ENCODE measurements at regions not wholly inside any gene's neighbourhood (a gene's known extent, or its start where the extent isn't known, plus 50 kb on each side); places are given as distances from the start of the nearest gene placed in this dataset.

DNA sequence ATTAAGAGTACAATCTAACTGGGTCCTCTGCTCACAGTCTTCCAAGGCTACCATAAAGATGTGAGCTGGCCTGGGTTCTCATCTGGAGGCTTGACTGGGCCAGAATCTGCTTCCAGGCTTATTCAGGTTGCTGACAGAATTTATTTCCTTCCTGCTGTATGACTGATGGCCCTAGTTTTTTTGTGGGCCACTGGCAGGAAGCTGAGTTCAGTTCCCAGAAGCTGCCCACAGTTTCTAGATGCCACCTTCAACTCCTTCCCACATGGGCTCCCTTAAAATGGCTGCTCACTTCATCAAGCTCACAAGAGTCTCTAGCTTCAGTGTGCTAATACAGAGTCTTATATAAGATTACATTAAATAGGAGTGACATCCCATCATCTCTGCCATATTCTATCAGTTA, 121.7 kb upstream of the CAND1 start:
- no peaks in the 10 kb centered on the region for H3K36me3 Mint-ChIP-seq (ENCODE audit: low read depth)
- no peaks in the 10 kb centered on the region for H3K27me3 Mint-ChIP-seq (ENCODE audit: low read depth, poor library complexity)

GRCh38 chr12:67148265-67148664, 120.9 kb upstream of the CAND1 start:
- TF ChIP-seq, protein P1, sequence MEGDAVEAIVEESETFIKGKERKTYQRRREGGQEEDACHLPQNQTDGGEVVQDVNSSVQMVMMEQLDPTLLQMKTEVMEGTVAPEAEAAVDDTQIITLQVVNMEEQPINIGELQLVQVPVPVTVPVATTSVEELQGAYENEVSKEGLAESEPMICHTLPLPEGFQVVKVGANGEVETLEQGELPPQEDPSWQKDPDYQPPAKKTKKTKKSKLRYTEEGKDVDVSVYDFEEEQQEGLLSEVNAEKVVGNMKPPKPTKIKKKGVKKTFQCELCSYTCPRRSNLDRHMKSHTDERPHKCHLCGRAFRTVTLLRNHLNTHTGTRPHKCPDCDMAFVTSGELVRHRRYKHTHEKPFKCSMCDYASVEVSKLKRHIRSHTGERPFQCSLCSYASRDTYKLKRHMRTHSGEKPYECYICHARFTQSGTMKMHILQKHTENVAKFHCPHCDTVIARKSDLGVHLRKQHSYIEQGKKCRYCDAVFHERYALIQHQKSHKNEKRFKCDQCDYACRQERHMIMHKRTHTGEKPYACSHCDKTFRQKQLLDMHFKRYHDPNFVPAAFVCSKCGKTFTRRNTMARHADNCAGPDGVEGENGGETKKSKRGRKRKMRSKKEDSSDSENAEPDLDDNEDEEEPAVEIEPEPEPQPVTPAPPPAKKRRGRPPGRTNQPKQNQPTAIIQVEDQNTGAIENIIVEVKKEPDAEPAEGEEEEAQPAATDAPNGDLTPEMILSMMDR (IDR thresholded peaks at IDR 0.05), result no peak
- no peak overlapping the region for H3K27ac Mint-ChIP-seq
- DNase-seq, result no peak
- no peaks in the 10 kb centered on the region for H3K9me3 Mint-ChIP-seq
- no peaks in the 10 kb centered on the region for H3K4me1 Mint-ChIP-seq
- no peak overlapping the region for H3K4me3 Mint-ChIP-seq
- no peaks in the 10 kb centered on the region for H3K27me3 Mint-ChIP-seq (ENCODE audit: low read depth, poor library complexity)
- H3K36me3 Mint-ChIP-seq (ENCODE audit: low read depth), result no peaks in the 10 kb centered on the region

More for the DNA sequence above, 121.7 kb upstream of the CAND1 start:
- no peak for DNase-seq
- Mint-ChIP-seq H3K4me3 (no peak overlapping the region), H3K27ac (no peak overlapping the region), H3K4me1 (no peaks in the 10 kb centered on the region), H3K9me3 (no peaks in the 10 kb centered on the region)
- TF ChIP-seq, protein P1 (IDR thresholded peaks at IDR 0.05), result no peak

- Mint-ChIP-seq H3K27me3 (ENCODE audit: low read depth, poor library complexity) (peaks cover 9% of the 10 kb centered on the region), H3K4me3 (no peak overlapping the region), H3K27ac (no peak overlapping the region), H3K4me1 (no peaks in the 10 kb centered on the region), H3K36me3 (ENCODE audit: low read depth) (no peaks in the 10 kb centered on the region), H3K9me3 (no peaks in the 10 kb centered on the region)
- TF ChIP-seq, protein P1 (IDR thresholded peaks at IDR 0.05), result no peak
- no peak for DNase-seq
Measured at GRCh38 chr12:67151886-67152285, 117.3 kb upstream of the CAND1 start.

- DNase-seq, result no peak
Measured at GRCh38 chr12:67152451-67152850, 116.7 kb upstream of the CAND1 start.

GRCh38 chr12:67154901-67155300, 114.3 kb upstream of the CAND1 start:
- H3K27ac Mint-ChIP-seq, result no peak overlapping the region
- no peaks in the 10 kb centered on the region for H3K36me3 Mint-ChIP-seq (ENCODE audit: low read depth)
- no peak for DNase-seq
- H3K27me3 Mint-ChIP-seq (ENCODE audit: low read depth, poor library complexity), result peaks cover 9% of the 10 kb centered on the region
- no peaks in the 10 kb centered on the region for H3K4me1 Mint-ChIP-seq
- no peaks in the 10 kb centered on the region for H3K9me3 Mint-ChIP-seq
- TF ChIP-seq, protein P1 (IDR thresholded peaks at IDR 0.05), result no peak
- H3K4me3 Mint-ChIP-seq, result no peak overlapping the region

More at GRCh38 chr12:67152451-67152850, 116.7 kb upstream of the CAND1 start:
- H3K4me3 Mint-ChIP-seq, result no peak overlapping the region
- no peak overlapping the region for H3K27ac Mint-ChIP-seq
- H3K4me1 Mint-ChIP-seq, result no peaks in the 10 kb centered on the region
- TF ChIP-seq, protein P1 (IDR thresholded peaks at IDR 0.05), result no peak
- no peaks in the 10 kb centered on the region for H3K9me3 Mint-ChIP-seq
- peaks cover 9% of the 10 kb centered on the region for H3K27me3 Mint-ChIP-seq (ENCODE audit: low read depth, poor library complexity)
- no peaks in the 10 kb centered on the region for H3K36me3 Mint-ChIP-seq (ENCODE audit: low read depth)

- H3K4me3 Mint-ChIP-seq, result no peak overlapping the region
- no peaks in the 10 kb centered on the region for H3K36me3 Mint-ChIP-seq (ENCODE audit: low read depth)
Measured at GRCh38 chr12:67155863-67156262, 113.3 kb upstream of the CAND1 start.

More at GRCh38 chr12:67155863-67156262, 113.3 kb upstream of the CAND1 start:
- Mint-ChIP-seq H3K27me3 (ENCODE audit: low read depth, poor library complexity) (peaks cover 9% of the 10 kb centered on the region), H3K27ac (no peak overlapping the region), H3K9me3 (no peaks in the 10 kb centered on the region), H3K4me1 (no peaks in the 10 kb centered on the region)
- TF ChIP-seq, protein P1 (IDR thresholded peaks at IDR 0.05), result no peak
- no peak for DNase-seq
